ENCODE measurements at regions not wholly inside any gene's neighbourhood (a gene's known extent, or its start where the extent isn't known, plus 50 kb on each side); places are given as distances from the start of the nearest gene placed in this dataset.

GRCh38 chr6:15882345-15882744 lies 219.5 kb upstream of the DTNBP1 start:
- Mint-ChIP-seq H3K4me1 (peaks cover 41 to 47% of the 10 kb centered on the region in 2 donors), H3K9me3 (peaks cover 0 to 2% of the 10 kb centered on the region in 2 donors), H3K27ac (no peak overlapping the region), H3K27me3 (ENCODE audit: low read depth in 2 of 2) (no peaks in the 10 kb centered on the region), H3K4me3 (peak overlapping the region; percentile 31), H3K36me3 (no peaks in the 10 kb centered on the region)
- TF ChIP-seq, protein P1, sequence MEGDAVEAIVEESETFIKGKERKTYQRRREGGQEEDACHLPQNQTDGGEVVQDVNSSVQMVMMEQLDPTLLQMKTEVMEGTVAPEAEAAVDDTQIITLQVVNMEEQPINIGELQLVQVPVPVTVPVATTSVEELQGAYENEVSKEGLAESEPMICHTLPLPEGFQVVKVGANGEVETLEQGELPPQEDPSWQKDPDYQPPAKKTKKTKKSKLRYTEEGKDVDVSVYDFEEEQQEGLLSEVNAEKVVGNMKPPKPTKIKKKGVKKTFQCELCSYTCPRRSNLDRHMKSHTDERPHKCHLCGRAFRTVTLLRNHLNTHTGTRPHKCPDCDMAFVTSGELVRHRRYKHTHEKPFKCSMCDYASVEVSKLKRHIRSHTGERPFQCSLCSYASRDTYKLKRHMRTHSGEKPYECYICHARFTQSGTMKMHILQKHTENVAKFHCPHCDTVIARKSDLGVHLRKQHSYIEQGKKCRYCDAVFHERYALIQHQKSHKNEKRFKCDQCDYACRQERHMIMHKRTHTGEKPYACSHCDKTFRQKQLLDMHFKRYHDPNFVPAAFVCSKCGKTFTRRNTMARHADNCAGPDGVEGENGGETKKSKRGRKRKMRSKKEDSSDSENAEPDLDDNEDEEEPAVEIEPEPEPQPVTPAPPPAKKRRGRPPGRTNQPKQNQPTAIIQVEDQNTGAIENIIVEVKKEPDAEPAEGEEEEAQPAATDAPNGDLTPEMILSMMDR (IDR thresholded peaks at IDR 0.05), result no peak
- no peak overlapping the region for H3K27ac ChIP-seq (ENCODE audit: low read length)
- no peaks in the 10 kb centered on the region for H3K9me3 ChIP-seq (ENCODE audit: control insufficient read depth, insufficient read depth, low read length)
- WGBS (ENCODE audit: insufficient coverage), result 93% methylated on average over 2 of the region's 4 CpGs
- DNase-seq, result no peak
- no peak for ATAC-seq
- H3K4me1 ChIP-seq (ENCODE audit: control insufficient read depth, insufficient read depth, low read length), result peaks cover 17% of the 10 kb centered on the region
- intact Hi-C loops (cut with micrococcal nuclease), result no loop called here
- H3K36me3 ChIP-seq (ENCODE audit: control insufficient read depth, insufficient read depth, low read length), result no peaks in the 10 kb centered on the region
- no peaks in the 10 kb centered on the region for H3K27me3 ChIP-seq (ENCODE audit: control insufficient read depth, insufficient read depth, low read length)
- H3K4me3 ChIP-seq (ENCODE audit: low read length), result no peak overlapping the region

- ATAC-seq, result peak in 1 of 3 donors; percentile 51
- H3K36me3 Mint-ChIP-seq, result no peaks in the 10 kb centered on the region
- peaks cover 0 to 7% of the 10 kb centered on the region in 2 donors for H3K27me3 Mint-ChIP-seq (ENCODE audit: low read depth in 2 of 2)
- 18% methylated on average over 3 of the region's 3 CpGs for WGBS (ENCODE audit: insufficient coverage)
- peak overlapping the region; percentile 1 for H3K4me3 Mint-ChIP-seq
- Histone ChIP-seq H3K27me3 (ENCODE audit: control insufficient read depth, insufficient read depth, low read length) (no peaks in the 10 kb centered on the region), H3K27ac (ENCODE audit: low read length) (no peak overlapping the region), H3K4me3 (ENCODE audit: low read length) (no peak overlapping the region), H3K36me3 (ENCODE audit: control insufficient read depth, insufficient read depth, low read length) (no peaks in the 10 kb centered on the region), H3K9me3 (ENCODE audit: control insufficient read depth, insufficient read depth, low read length) (no peaks in the 10 kb centered on the region), H3K4me1 (ENCODE audit: control insufficient read depth, insufficient read depth, low read length) (peaks cover 14% of the 10 kb centered on the region)
- peak overlapping the region in 1 of 2 donors; percentile 70 for H3K27ac Mint-ChIP-seq
- TF ChIP-seq, protein P1 (IDR thresholded peaks at IDR 0.05), result no peak
- no peak for DNase-seq
- H3K4me1 Mint-ChIP-seq, result peaks cover 36 to 42% of the 10 kb centered on the region in 2 donors
- intact Hi-C loops (cut with micrococcal nuclease), result no loop called here
- H3K9me3 Mint-ChIP-seq, result peaks cover 0 to 2% of the 10 kb centered on the region in 2 donors
Observed at GRCh38 chr6:15881150-15881549, 218.3 kb upstream of the DTNBP1 start.

DNA sequence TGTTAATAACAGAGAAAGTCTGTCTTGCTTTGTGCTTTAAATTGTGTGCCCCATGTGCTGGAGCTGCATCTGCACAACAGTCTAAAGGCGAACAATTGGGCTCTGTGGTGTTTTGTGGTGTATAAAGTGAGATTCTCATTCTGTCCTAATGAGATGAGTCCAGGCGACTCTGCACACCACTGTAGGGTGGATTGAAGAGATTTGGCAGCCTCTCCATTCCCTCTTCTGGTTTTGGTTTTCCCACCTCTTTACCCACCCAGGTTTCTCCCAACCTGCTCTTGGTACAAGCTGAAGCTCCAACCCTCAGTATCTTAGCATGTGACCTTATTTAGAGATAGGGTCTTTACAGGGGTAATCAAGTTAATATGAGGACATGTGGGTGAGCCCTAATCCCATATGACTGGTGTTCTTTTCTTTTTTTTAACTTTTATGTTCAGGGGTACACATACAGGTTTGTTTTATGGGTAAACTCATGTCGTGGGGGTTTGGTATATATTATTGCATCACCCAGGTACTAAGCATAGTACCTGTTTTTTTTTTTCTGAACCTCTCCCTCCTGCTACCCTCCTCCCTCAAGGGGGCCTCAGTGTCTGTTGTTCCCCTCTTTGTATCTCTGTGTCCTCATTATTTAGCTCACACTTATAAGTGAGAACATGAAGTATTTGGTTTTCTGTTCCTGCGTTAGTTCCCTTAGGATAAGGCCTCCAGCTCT lies 217.6 kb upstream of the DTNBP1 start:
- Histone ChIP-seq H3K4me3 (ENCODE audit: low read length) (no peak overlapping the region), H3K27me3 (ENCODE audit: control insufficient read depth, insufficient read depth, low read length) (no peaks in the 10 kb centered on the region), H3K36me3 (ENCODE audit: control insufficient read depth, insufficient read depth, low read length) (no peaks in the 10 kb centered on the region), H3K9me3 (ENCODE audit: control insufficient read depth, insufficient read depth, low read length) (no peaks in the 10 kb centered on the region), H3K27ac (ENCODE audit: low read length) (no peak overlapping the region), H3K4me1 (ENCODE audit: control insufficient read depth, insufficient read depth, low read length) (peaks cover 14% of the 10 kb centered on the region)
- TF ChIP-seq, protein P1 (IDR thresholded peaks at IDR 0.05), result no peak
- peak overlapping the region; percentile 30 to 70 for H3K27ac Mint-ChIP-seq
- H3K4me3 Mint-ChIP-seq, result peak overlapping the region; percentile 72
- no peaks in the 10 kb centered on the region for H3K36me3 Mint-ChIP-seq
- H3K4me1 Mint-ChIP-seq, result peaks cover 36 to 38% of the 10 kb centered on the region in 2 donors
- peak in 2 of 3 donors; percentile 34 to 52 for ATAC-seq
- intact Hi-C loops (cut with micrococcal nuclease), result no loop called here
- peaks cover 0 to 2% of the 10 kb centered on the region in 2 donors for H3K9me3 Mint-ChIP-seq
- DNase-seq, result no peak
- peaks cover 0 to 8% of the 10 kb centered on the region in 2 donors for H3K27me3 Mint-ChIP-seq (ENCODE audit: low read depth in 2 of 2)
- WGBS (ENCODE audit: insufficient coverage), result 27% methylated on average over 1 of the region's 4 CpGs
